Heart right ventricle (tissue), 16 donors: ENCODE measurements at regions not wholly inside any gene's neighbourhood (a gene's known extent, or its start where the extent isn't known, plus 50 kb on each side); places are given as distances from the start of the nearest gene placed in this dataset.
"Not testable (repeated sequence)": the region's sequence is repeated elsewhere in the genome, so short reads cannot be mapped to it uniquely, and the experiment has no call there.

ENCODE experiments used
- ATAC-seq, 8 donors: fragments of 200-7000 bp; cut with Tn5 transposase; one replicate each; pipeline ENCODE4 v1.9.1; 2020; ENCODE audit warnings: mild to moderate bottlenecking in 8 of 8, moderate library complexity in 8 of 8, moderate number of reproducible peaks in 1 of 8
- DNase-seq, 2 donors: peaks; one replicate each; pipeline ENCODE4 v3.0.0-alpha.2; 2020
- H3K27ac ChIP-seq, 10 donors: fragments of 200-600 bp; sonication (generic) in 2 of 10; one replicate each; pipeline versions ENCODE4 v1.5.0 to v1.8.0; 2020 to 2022; ENCODE audit warnings: mild to moderate bottlenecking in 3 of 10
- H3K27me3 ChIP-seq, 7 donors: fragments of 200-600 bp; one replicate each; pipeline ENCODE4 v1.8.0; 2021 to 2022; ENCODE audit warnings: mild to moderate bottlenecking in 2 of 7
- H3K36me3 ChIP-seq, 9 donors: fragments of 200-600 bp; sonication (generic) in 1 of 9; one replicate each; pipeline versions ENCODE4 v1.5.0 to v1.8.0; 2020 to 2022; ENCODE audit warnings: mild to moderate bottlenecking in 2 of 9
- H3K4me1 ChIP-seq, 9 donors: fragments of 200-600 bp; sonication (generic) in 1 of 9; one replicate each; pipeline versions ENCODE4 v1.5.0 to v1.8.0; 2020 to 2022; ENCODE audit warnings: mild to moderate bottlenecking in 4 of 9
- H3K4me3 ChIP-seq, 10 donors: fragments of 200-600 bp; sonication (generic) in 2 of 10; one replicate each; pipeline versions ENCODE4 v1.5.0 to v1.8.0; 2020 to 2022; ENCODE audit warnings: mild to moderate bottlenecking in 7 of 10, moderate library complexity in 2 of 10
- H3K9me3 ChIP-seq, 11 donors: fragments of 200-600 bp in 10 of 11; sonication (generic) in 2 of 11; one replicate each; pipeline versions ENCODE4 v1.5.0 to v1.8.0; 2013 to 2022; ENCODE audit warnings: mild to moderate bottlenecking in 2 of 11, control low read depth in 1 of 11, moderate library complexity in 1 of 11
- WGBS, 2 donors: extraction: QIAGEN DNeasy Blood & Tissue Kit; methylation state at CpG; one replicate each; pipeline ENCODE4 v1.1.7; 2013; ENCODE audit warnings: inconsistent platforms in 1 of 2; 5-methylcytosine and 5-hydroxymethylcytosine counted together
- intact Hi-C, 10 donors: fragments of 100-400 bp; cut with DNase I; formaldehyde crosslinking; loops; one replicate each; pipeline versions ENCODE4 v1.11.1 to v1.14.2; 2022
- TF ChIP-seq, protein P1 (sequence below), 9 donors: fragments of 200-600 bp; sonication (generic) in 2 of 9; IDR thresholded peaks; one replicate each; pipeline versions ENCODE4 v1.5.0 to v1.8.0; 2021 to 2022; ENCODE audit warnings: antibody characterized with exemption in 9 of 9, mild to moderate bottlenecking in 5 of 9, moderate library complexity in 1 of 9
- donor health status: Arrhythmogenic right ventricular cardiomyopathy.
- donor health status: ischemic (EF 13 %, LVEDD 7.1; RV severe dilation, severe dysfunction).
- donor health status: healthy with polysubstance abuse.
- donor health status: DM: no; HTN: yes; CAD: no.
- donor health status: DM: no; HTN: no; CAD: no.
- donor health status: ischemic (EF 25% LVEDD 6.9; RV normal size, moderate dysfunction).
- donor health status: ischemic (EF 25% LVEDD 5.7; RV mildly dilated, moderate dysfunction).
- donor health status: healthy.
- donor health status: DM: yes; HTN: yes; CAD: no.
- donor health status: Ischemic cardiomyopathy.
- donor health status: ischemic (EF 35%, LVEDD 5.7; RV mildly dilated, moderate dysfunction).
- donor health status: nonischemic (EF 11% LVEDD 7.7; RV severe dilation, severe dysfunction).
- donor health status: DM: yes; HTN: yes; CAD: no.
- donor health status: PGD.
- donor health status: ischemic (EF 29% LVEDD 5.4; RV normal size, mild dysfunction).
- donor health status: nonischemic (EF 23%, LVEDD 6.1; RV moderate dilation, normal function).

GRCh38 chr2:17460371-17461086, 57.7 kb downstream of the RAD51AP2 start:
- ATAC-seq (no peak), DNase-seq (no peak)
- H3K27ac ChIP-seq, result no peak overlapping the region
- no peaks in the 10 kb centered on the region for H3K4me1 ChIP-seq
- H3K27me3 ChIP-seq, result no peaks in the 10 kb centered on the region
- H3K9me3 ChIP-seq, result peaks cover 0 to 5% (median 0%) of the 10 kb centered on the region in 11 donors
- no peak overlapping the region for H3K4me3 ChIP-seq
- intact Hi-C loops, result no loop called here
- TF ChIP-seq, protein P1, sequence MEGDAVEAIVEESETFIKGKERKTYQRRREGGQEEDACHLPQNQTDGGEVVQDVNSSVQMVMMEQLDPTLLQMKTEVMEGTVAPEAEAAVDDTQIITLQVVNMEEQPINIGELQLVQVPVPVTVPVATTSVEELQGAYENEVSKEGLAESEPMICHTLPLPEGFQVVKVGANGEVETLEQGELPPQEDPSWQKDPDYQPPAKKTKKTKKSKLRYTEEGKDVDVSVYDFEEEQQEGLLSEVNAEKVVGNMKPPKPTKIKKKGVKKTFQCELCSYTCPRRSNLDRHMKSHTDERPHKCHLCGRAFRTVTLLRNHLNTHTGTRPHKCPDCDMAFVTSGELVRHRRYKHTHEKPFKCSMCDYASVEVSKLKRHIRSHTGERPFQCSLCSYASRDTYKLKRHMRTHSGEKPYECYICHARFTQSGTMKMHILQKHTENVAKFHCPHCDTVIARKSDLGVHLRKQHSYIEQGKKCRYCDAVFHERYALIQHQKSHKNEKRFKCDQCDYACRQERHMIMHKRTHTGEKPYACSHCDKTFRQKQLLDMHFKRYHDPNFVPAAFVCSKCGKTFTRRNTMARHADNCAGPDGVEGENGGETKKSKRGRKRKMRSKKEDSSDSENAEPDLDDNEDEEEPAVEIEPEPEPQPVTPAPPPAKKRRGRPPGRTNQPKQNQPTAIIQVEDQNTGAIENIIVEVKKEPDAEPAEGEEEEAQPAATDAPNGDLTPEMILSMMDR (IDR thresholded peaks at IDR 0.05), result no peak
- no peaks in the 10 kb centered on the region for H3K36me3 ChIP-seq

DNA sequence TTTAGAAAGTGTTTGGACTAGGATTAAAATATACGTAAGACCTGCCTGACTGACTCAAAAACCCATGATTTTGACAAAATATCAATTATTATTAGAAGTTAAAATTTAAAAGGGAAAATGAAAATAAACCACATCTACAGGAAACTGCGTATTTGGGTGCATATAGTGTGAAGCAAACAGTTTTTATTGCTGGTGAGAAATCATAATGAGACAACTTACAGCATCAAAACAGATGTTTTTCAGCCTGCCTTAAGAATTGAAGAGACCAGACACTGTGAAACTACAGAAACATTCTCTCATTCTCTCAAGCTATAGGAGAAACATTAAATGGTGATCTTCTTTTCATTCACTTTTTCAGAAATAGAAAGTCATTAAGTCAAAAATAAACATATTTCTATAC, 62.9 kb downstream of the RAD51AP2 start:
- no peaks in the 10 kb centered on the region for H3K27me3 ChIP-seq
- TF ChIP-seq, protein P1 (IDR thresholded peaks at IDR 0.05), result no peak
- no peaks in the 10 kb centered on the region for H3K4me1 ChIP-seq
- no peak for DNase-seq
- H3K36me3 ChIP-seq, result no peaks in the 10 kb centered on the region
- intact Hi-C loops, result no loop called here
- H3K27ac ChIP-seq, result no peak overlapping the region
- ATAC-seq, result no peak
- H3K4me3 ChIP-seq, result no peak overlapping the region
- WGBS, 2 donors, result 66 to 90% methylated on average over 2 of the region's 2 CpGs
- peaks cover 0 to 5% (median 0%) of the 10 kb centered on the region in 11 donors for H3K9me3 ChIP-seq

DNA sequence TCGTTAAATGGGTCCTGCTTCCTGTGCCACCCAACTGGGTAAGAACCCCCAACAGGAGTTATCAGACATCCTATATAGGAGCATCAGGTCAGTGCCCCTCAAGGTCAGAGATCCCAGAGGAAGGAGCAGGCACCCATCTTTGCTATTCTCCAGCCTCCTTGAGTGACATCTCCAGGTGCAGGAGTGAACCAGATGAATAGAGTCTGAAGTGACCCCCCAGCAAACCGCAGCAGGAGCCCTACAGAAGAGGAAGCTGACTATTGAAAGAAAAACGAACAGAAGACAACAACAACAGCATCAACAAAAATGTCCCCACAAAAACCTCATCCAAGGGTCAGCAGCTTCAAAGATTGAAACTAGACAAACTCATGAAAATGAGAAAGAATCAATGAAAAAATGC, 72.0 kb downstream of the RAD51AP2 start:
- ATAC-seq, H3K4me3 ChIP-seq, DNase-seq, H3K27ac ChIP-seq, intact Hi-C loops, H3K36me3 ChIP-seq, H3K27me3 ChIP-seq, H3K4me1 ChIP-seq: not testable (repeated sequence)
- peaks cover 0 to 22% (median 0%) of the 10 kb centered on the region in 11 donors for H3K9me3 ChIP-seq
- 82 to 85% methylated on average over 3 of the region's 3 CpGs for WGBS, 2 donors

DNA sequence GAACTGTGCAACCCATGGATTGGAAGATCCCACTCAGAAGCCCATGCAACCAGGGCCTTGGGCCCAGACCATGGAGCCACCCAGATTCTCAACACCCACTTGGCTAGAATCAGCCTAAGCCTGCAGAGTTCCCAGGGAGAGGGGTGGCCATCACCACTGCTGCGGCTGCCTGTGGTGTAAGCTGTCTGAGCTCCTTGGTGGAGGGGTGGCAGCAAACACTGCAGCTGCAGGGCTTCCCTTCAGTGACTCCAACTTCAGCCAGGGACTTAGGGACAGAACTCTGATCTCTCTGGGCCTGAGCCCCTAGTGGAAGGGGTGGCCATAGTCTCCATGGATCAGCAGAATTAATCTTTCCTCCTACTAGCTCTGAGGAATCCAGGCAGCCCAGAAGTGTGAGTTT, 72.5 kb downstream of the RAD51AP2 start:
- DNase-seq (no peak), ATAC-seq (no peak)
- TF ChIP-seq, protein P1 (IDR thresholded peaks at IDR 0.05), result no peak
- Histone ChIP-seq H3K9me3 (peaks cover 0 to 22% (median 0%) of the 10 kb centered on the region in 11 donors), H3K27ac (no peak overlapping the region), H3K4me3 (no peak overlapping the region), H3K36me3 (no peaks in the 10 kb centered on the region), H3K27me3 (no peaks in the 10 kb centered on the region), H3K4me1 (no peaks in the 10 kb centered on the region)
- WGBS, 2 donors, result 71 to 94% methylated on average over 1 of the region's 1 CpG
- intact Hi-C loops, result no loop called here

DNA sequence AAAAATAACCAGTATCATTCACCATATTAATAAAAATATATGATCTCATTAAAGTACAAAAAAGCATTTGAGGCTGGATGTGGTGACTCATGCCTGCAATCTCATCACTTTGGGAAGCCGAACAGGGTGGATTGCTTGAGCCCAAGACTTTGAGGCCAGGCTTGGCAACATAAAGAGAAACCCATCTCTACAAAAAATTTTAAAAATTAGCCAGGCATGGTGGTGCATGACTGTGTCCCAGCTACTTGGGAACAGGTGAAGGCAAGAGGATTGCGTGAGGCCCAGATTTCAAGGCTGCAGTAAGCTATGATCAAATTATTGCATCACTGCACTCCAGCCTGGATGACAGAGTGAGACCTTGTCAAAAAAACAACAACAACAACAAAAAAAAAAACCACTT, 75.9 kb downstream of the RAD51AP2 start:
- H3K27me3 ChIP-seq, result no peaks in the 10 kb centered on the region
- TF ChIP-seq, protein P1 (IDR thresholded peaks at IDR 0.05), result no peak
- intact Hi-C loops, result no loop called here
- 86 to 88% methylated on average over 2 of the region's 2 CpGs for WGBS, 2 donors
- DNase-seq (no peak), ATAC-seq (no peak)
- no peaks in the 10 kb centered on the region for H3K4me1 ChIP-seq
- H3K36me3 ChIP-seq, result no peaks in the 10 kb centered on the region
- peaks cover 0 to 5% (median 0%) of the 10 kb centered on the region in 11 donors for H3K9me3 ChIP-seq
- H3K27ac ChIP-seq, result no peak overlapping the region
- H3K4me3 ChIP-seq, result no peak overlapping the region
